ENCODE measurements at regions not wholly inside any gene's neighbourhood (a gene's known extent, or its start where the extent isn't known, plus 50 kb on each side); places are given as distances from the start of the nearest gene placed in this dataset.

DNA sequence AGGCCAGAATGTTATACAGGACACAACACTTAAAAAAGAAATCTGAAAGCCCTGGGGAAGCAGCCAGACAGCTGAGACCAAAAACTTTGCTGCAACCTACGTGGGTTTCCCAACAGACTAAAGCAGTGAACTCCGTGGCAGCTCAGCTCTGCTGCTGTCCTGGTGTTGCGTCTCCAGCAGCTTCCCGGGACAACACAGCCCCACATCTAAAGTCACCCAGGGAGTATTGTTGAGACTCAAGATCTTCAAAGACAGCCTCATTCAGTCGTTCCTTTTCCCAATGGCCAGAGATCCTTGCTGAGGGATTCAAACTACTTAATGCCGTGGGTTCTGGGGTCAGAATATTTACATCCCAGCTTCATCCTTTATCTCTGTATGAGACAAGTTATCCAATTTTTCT lies 125.8 kb downstream of the MED10 start:
- TF ChIP-seq, protein P1, sequence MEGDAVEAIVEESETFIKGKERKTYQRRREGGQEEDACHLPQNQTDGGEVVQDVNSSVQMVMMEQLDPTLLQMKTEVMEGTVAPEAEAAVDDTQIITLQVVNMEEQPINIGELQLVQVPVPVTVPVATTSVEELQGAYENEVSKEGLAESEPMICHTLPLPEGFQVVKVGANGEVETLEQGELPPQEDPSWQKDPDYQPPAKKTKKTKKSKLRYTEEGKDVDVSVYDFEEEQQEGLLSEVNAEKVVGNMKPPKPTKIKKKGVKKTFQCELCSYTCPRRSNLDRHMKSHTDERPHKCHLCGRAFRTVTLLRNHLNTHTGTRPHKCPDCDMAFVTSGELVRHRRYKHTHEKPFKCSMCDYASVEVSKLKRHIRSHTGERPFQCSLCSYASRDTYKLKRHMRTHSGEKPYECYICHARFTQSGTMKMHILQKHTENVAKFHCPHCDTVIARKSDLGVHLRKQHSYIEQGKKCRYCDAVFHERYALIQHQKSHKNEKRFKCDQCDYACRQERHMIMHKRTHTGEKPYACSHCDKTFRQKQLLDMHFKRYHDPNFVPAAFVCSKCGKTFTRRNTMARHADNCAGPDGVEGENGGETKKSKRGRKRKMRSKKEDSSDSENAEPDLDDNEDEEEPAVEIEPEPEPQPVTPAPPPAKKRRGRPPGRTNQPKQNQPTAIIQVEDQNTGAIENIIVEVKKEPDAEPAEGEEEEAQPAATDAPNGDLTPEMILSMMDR (optimal IDR thresholded peaks at IDR 0.05 in 1 of 3, IDR thresholded peaks at IDR 0.05 in 1 of 3, conservative IDR thresholded peaks at IDR 0.05 in 1 of 3; ENCODE audit: extremely low read depth in 1 of 3, insufficient read depth in 2 of 3, low read length in 3 of 3): no peak
- no peak for TF ChIP-seq EZH2 (IDR thresholded peaks at IDR 0.05; ENCODE audit: low read length)

Measured in keratinocyte (primary cell).